WTC11 (cell line): ENCODE measurements at regions not wholly inside any gene's neighbourhood (a gene's known extent, or its start where the extent isn't known, plus 50 kb on each side); places are given as distances from the start of the nearest gene placed in this dataset.

Source experiments
- CREB1 ChIP-seq: sonication (generic); formaldehyde crosslinking; IDR thresholded peaks from 2 replicates; pipeline ENCODE4 v1.8.0; 2023; ENCODE audit warnings: mild to moderate bottlenecking, missing genetic modification reagents
- CTCF ChIP-seq: fragments of 200-600 bp; IDR thresholded peaks from 2 replicates; pipeline ENCODE4 v1.8.0; 2022; ENCODE audit warnings: antibody characterized with exemption
- ETV6 ChIP-seq: sonication (generic); formaldehyde crosslinking; IDR thresholded peaks from 2 replicates; pipeline ENCODE4 v1.8.1; 2022; ENCODE audit warnings: mild to moderate bottlenecking, missing genetic modification reagents
- FOXK1 ChIP-seq: sonication (generic); formaldehyde crosslinking; IDR thresholded peaks from 2 replicates; pipeline ENCODE4 v1.8.0; 2022; ENCODE audit warnings: mild to moderate bottlenecking, moderate library complexity, missing genetic modification reagents
- OVOL2 ChIP-seq: fragments of 250-450 bp; sonication (Bioruptor Pico); IDR thresholded peaks from 2 replicates; pipeline ENCODE4 v1.9.0; 2021; ENCODE audit warnings: mild to moderate bottlenecking, borderline replicate concordance
- SP1 ChIP-seq: sonication (generic); formaldehyde crosslinking; conservative IDR thresholded peaks from 2 replicates; pipeline ENCODE4 v1.8.1; 2022; ENCODE audit warnings: missing genetic modification reagents
- USF2 ChIP-seq: sonication (generic); formaldehyde crosslinking; IDR thresholded peaks from 2 replicates; pipeline ENCODE4 v1.8.1; 2023; ENCODE audit warnings: mild to moderate bottlenecking, missing genetic modification reagents, moderate library complexity
- ZBTB21 ChIP-seq: sonication (generic); formaldehyde crosslinking; IDR thresholded peaks from 2 replicates; pipeline ENCODE4 v1.8.1; 2023; ENCODE audit warnings: mild to moderate bottlenecking, missing genetic modification reagents, borderline replicate concordance
- ZNF423 ChIP-seq: fragments of 250-450 bp; sonication (Bioruptor Pico); IDR thresholded peaks from 2 replicates; pipeline ENCODE4 v2.1.2; 2022; ENCODE audit warnings: mild to moderate bottlenecking, moderate library complexity
- TF ChIP-seq, protein P1 (sequence below): sonication (generic); formaldehyde crosslinking; IDR thresholded peaks from 2 replicates; pipeline ENCODE4 v1.8.1; 2023; ENCODE audit warnings: mild to moderate bottlenecking, missing genetic modification reagents, moderate library complexity

- no peak for TF ChIP-seq CTCF
- no peak for TF ChIP-seq SP1 (CRISPR knock-in tag)
- no peak for TF ChIP-seq ZNF423 (CRISPR knock-in tag)
- TF ChIP-seq ZBTB21 (CRISPR knock-in tag), result no peak
- no peak for TF ChIP-seq ETV6 (CRISPR knock-in tag)
- TF ChIP-seq OVOL2 (CRISPR knock-in tag), result no peak
- no peak for TF ChIP-seq CREB1 (CRISPR knock-in tag)
- TF ChIP-seq, protein P1, sequence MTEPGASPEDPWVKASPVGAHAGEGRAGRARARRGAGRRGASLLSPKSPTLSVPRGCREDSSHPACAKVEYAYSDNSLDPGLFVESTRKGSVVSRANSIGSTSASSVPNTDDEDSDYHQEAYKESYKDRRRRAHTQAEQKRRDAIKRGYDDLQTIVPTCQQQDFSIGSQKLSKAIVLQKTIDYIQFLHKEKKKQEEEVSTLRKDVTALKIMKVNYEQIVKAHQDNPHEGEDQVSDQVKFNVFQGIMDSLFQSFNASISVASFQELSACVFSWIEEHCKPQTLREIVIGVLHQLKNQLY (CRISPR knock-in tag), result no peak
- TF ChIP-seq USF2 (CRISPR knock-in tag), result no peak
- no peak for TF ChIP-seq FOXK1 (CRISPR knock-in tag)
Measured at GRCh38 chr6:139648430-139649000, 274.1 kb upstream of the CITED2 start.
